Suppressor macrophage treated with lipopolysaccharide for 1 hour (primary cell): ENCODE measurements at regions not wholly inside any gene's neighbourhood (a gene's known extent, or its start where the extent isn't known, plus 50 kb on each side); places are given as distances from the start of the nearest gene placed in this dataset.
"Not testable (repeated sequence)": the region's sequence is repeated elsewhere in the genome, so short reads cannot be mapped to it uniquely, and the experiment has no call there.

Source experiments
- DNase-seq, 3 donors: peaks; one replicate each; pipeline ENCODE4 v3.0.0-alpha.2; 2020 to 2022

GRCh38 chr9:26220367-26220766 lies 542.1 kb upstream of the TUSC1 start:
- DNase-seq: no peak

- no peak for DNase-seq
These were observed 541.7 kb upstream of the TUSC1 start for GRCh38 chr9:26219961-26220360.

- DNase-seq: no peak
These were observed 538.5 kb upstream of the TUSC1 start for GRCh38 chr9:26216702-26217101.

- DNase-seq: not testable (repeated sequence)
These were observed 536.6 kb upstream of the TUSC1 start for GRCh38 chr9:26214713-26215444.

GRCh38 chr9:26210338-26210851 lies 532.2 kb upstream of the TUSC1 start:
- no peak for DNase-seq

GRCh38 chr9:26205261-26205660 lies 527.0 kb upstream of the TUSC1 start:
- DNase-seq: no peak

GRCh38 chr9:26193237-26193636 lies 515.0 kb upstream of the TUSC1 start:
- no peak for DNase-seq

- no peak for DNase-seq
These were observed 513.5 kb upstream of the TUSC1 start for GRCh38 chr9:26191711-26192110.

- DNase-seq: no peak
These were observed 503.6 kb upstream of the TUSC1 start for GRCh38 chr9:26181836-26182235.

- DNase-seq: no peak
These were observed 498.4 kb upstream of the TUSC1 start for GRCh38 chr9:26176628-26177027.

GRCh38 chr9:26175264-26175663 lies 497.0 kb upstream of the TUSC1 start:
- no peak for DNase-seq

- no peak for DNase-seq
These were observed 494.1 kb upstream of the TUSC1 start for GRCh38 chr9:26172301-26172700.

- DNase-seq: no peak
These were observed 493.4 kb upstream of the TUSC1 start for GRCh38 chr9:26171691-26172090.

GRCh38 chr9:26170190-26170589 lies 491.9 kb upstream of the TUSC1 start:
- DNase-seq: no peak

- DNase-seq: no peak
These were observed 491.5 kb upstream of the TUSC1 start for GRCh38 chr9:26169708-26170107.

- no peak for DNase-seq
These were observed 488.3 kb upstream of the TUSC1 start for GRCh38 chr9:26166537-26166936.

GRCh38 chr9:26165426-26165825 lies 487.2 kb upstream of the TUSC1 start:
- DNase-seq: no peak

- no peak for DNase-seq
These were observed 485.7 kb upstream of the TUSC1 start for GRCh38 chr9:26163931-26164330.

GRCh38 chr9:26159575-26160392 lies 481.5 kb upstream of the TUSC1 start:
- no peak for DNase-seq

GRCh38 chr9:26158631-26159150 lies 480.4 kb upstream of the TUSC1 start:
- DNase-seq: no peak

GRCh38 chr9:26157411-26157810 lies 479.2 kb upstream of the TUSC1 start:
- no peak for DNase-seq

- no peak for DNase-seq
These were observed 474.1 kb upstream of the TUSC1 start for GRCh38 chr9:26152350-26152749.

GRCh38 chr9:26148128-26148527 lies 469.9 kb upstream of the TUSC1 start:
- DNase-seq: no peak

GRCh38 chr9:26145938-26146337 lies 467.7 kb upstream of the TUSC1 start:
- DNase-seq: no peak
